Type B pancreatic cell (in vitro differentiated cells): ENCODE measurements at regions not wholly inside any gene's neighbourhood (a gene's known extent, or its start where the extent isn't known, plus 50 kb on each side); places are given as distances from the start of the nearest gene placed in this dataset.

Experiments
- DNase-seq: peaks from one replicate; pipeline ENCODE4 v3.0.0; 2021; ENCODE audit warnings: mixed read lengths; ENCODE audit not compliant: unreplicated experiment; ENCODE audit errors: extremely low spot score
- H3K27ac Mint-ChIP-seq: 2 replicates; pipeline ENCODE4 v1.8.0; 2021; ENCODE audit warnings: mild to moderate bottlenecking, mixed read lengths
- H3K27me3 Mint-ChIP-seq: 2 replicates; pipeline ENCODE4 v1.8.0; 2021; ENCODE audit warnings: mixed read lengths
- H3K36me3 Mint-ChIP-seq: 2 replicates; pipeline ENCODE4 v1.8.0; 2021; ENCODE audit warnings: mixed read lengths
- H3K4me1 Mint-ChIP-seq: one replicate; pipeline ENCODE4 v1.8.0; 2021; ENCODE audit warnings: mixed read lengths; ENCODE audit not compliant: unreplicated experiment
- H3K4me3 Mint-ChIP-seq: 2 replicates; pipeline ENCODE4 v1.8.0; 2021; ENCODE audit warnings: mild to moderate bottlenecking, mixed read lengths
- H3K9me3 Mint-ChIP-seq: 2 replicates; pipeline ENCODE4 v1.8.0; 2021; ENCODE audit warnings: mixed read lengths
- TF ChIP-seq, protein P1 (sequence below): fragments of 200-600 bp; sonication (generic); conservative IDR thresholded peaks from 2 replicates; pipeline ENCODE4 v1.5.0; 2021; ENCODE audit warnings: antibody characterized with exemption, mild to moderate bottlenecking

DNA sequence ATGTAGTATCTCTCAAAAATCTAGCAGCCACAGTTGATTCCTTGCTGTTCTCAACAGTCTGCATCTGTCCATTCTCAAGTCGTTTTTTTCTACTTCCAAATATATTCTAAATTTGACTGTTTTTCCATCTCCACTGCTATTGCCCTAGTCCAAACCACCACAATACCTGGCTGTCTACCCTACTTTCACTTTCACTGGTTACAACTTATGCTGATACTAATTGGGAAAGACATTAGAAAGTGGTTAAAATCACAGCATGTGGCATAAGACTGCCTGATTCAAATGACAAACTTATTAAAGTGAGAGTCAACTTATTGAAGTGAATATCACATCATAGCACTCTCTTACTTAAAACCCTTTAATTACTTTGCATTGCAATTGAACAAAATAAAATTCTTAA, 72.6 kb downstream of the CHST2 start:
- H3K27me3 Mint-ChIP-seq, result peaks cover 4% of the 10 kb centered on the region
- H3K9me3 Mint-ChIP-seq, result no peaks in the 10 kb centered on the region
- H3K4me3 Mint-ChIP-seq, result no peak overlapping the region
- H3K36me3 Mint-ChIP-seq, result no peaks in the 10 kb centered on the region
- DNase-seq, result no peak
- H3K4me1 Mint-ChIP-seq, result no peaks in the 10 kb centered on the region
- H3K27ac Mint-ChIP-seq, result no peak overlapping the region
- TF ChIP-seq, protein P1, sequence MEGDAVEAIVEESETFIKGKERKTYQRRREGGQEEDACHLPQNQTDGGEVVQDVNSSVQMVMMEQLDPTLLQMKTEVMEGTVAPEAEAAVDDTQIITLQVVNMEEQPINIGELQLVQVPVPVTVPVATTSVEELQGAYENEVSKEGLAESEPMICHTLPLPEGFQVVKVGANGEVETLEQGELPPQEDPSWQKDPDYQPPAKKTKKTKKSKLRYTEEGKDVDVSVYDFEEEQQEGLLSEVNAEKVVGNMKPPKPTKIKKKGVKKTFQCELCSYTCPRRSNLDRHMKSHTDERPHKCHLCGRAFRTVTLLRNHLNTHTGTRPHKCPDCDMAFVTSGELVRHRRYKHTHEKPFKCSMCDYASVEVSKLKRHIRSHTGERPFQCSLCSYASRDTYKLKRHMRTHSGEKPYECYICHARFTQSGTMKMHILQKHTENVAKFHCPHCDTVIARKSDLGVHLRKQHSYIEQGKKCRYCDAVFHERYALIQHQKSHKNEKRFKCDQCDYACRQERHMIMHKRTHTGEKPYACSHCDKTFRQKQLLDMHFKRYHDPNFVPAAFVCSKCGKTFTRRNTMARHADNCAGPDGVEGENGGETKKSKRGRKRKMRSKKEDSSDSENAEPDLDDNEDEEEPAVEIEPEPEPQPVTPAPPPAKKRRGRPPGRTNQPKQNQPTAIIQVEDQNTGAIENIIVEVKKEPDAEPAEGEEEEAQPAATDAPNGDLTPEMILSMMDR, result no peak

DNA sequence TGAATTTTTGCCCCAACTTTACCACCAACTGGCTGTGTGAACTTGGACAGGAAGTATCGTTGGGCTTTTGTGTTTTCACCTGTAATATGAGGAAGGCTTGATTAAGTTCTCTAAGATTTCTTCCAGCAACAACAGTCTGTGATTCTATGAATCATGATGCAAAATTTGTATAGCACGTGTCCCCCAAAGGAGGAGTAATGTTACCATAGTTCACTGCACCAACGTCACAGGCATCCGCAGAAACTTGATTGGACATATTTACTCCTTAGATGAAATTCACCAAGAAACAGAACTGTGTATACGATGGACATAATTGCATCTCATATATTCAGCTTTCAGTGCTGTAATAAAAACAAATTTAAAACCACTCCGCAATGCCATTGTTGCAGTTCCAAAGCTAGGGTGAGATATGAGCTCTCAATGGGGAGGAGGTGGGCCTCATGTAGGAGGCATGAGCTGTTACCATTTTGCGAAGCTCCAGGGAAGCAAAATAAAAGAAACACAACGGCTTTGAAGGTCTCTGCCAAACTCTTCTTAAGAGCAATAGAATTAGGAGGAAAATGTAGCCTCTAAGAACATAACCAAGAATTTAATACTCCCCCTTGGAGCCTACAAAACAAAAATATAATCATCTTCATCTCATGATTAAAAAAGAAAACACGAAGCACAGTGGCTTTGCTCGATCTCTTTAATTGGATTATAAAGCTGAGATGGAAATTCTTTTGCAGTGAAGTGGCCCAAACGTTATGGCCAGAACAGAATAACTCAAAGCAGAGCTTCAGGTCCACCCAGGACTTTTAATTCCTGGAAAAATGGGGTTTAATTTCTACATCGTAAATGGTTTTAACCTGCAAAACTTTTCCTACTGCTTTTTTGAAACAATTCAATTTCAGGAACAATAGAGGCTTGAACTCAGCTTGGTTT, 80.7 kb downstream of the CHST2 start:
- Mint-ChIP-seq H3K27ac (no peak overlapping the region), H3K4me1 (peaks cover 20% of the 10 kb centered on the region), H3K9me3 (no peaks in the 10 kb centered on the region), H3K4me3 (no peak overlapping the region), H3K27me3 (peaks cover 4% of the 10 kb centered on the region), H3K36me3 (no peaks in the 10 kb centered on the region)
- TF ChIP-seq, protein P1, result no peak
- no peak for DNase-seq

DNA sequence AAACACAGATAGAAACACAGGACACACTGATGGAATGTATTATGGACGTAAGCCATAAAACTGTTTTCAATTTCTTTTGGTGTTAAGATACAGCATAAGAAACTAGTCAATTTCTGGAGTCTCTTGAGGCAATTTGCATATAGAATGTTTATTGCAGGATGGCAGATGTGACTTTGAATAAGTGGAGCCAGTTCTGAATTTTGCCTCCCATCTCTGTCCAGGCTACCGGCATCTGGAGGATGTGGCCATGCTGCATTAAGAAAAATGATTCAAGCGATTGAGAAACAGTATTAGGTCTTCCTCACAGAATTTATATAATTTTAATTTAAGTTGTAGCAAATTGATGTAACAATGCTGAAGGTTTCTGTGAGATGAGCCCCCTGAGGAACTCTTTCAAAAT, 81.5 kb downstream of the CHST2 start:
- Mint-ChIP-seq H3K27me3 (peaks cover 4% of the 10 kb centered on the region), H3K4me1 (peaks cover 20% of the 10 kb centered on the region), H3K9me3 (no peaks in the 10 kb centered on the region), H3K36me3 (no peaks in the 10 kb centered on the region), H3K27ac (no peak overlapping the region), H3K4me3 (no peak overlapping the region)
- TF ChIP-seq, protein P1, result no peak
- no peak for DNase-seq

DNA sequence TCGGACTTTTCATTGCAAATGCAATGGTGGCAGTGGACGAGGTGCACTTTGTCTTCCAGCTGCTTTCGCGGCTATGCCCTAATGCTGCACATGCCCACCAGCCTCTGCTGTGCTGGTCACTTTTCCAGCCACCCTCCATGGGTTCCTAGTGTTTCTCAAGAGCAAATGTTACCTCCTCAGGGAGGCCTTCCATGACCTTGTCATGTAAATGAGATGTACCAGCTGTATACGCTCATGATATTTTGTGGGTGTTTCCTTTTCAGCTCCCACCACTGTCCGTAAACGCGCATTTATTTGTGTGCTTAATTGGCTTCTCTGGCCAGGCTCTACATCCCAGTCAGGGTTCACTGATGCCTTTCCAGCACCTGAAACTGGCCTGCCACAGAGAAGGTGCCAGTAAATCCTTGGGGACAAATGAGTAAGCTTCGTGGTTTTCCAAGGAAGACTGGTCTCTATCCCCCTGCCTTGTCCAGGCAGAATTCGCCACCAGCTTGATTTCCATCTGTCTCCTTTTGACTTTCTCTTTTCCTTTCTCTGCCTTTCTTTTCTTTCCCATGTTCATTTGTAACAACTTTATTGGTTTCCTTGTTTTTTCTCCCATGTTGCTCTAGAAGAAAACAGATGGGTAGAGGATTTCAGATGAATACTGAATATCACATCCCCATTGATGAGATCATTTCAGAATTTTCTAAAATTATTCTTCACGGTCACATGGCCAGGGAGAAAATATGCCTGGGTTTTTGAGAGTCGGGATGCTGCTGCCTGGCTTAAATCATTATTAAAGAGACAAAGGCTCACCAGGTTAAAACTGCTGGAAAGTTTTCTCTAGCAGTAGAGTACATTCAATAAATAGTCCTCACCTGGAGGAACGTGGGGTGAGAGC, 82.5 kb downstream of the CHST2 start:
- H3K4me1 Mint-ChIP-seq, result peaks cover 29% of the 10 kb centered on the region
- DNase-seq, result no peak
- H3K36me3 Mint-ChIP-seq, result no peaks in the 10 kb centered on the region
- TF ChIP-seq, protein P1, result no peak
- H3K27me3 Mint-ChIP-seq, result peaks cover 4% of the 10 kb centered on the region
- no peak overlapping the region for H3K27ac Mint-ChIP-seq
- no peak overlapping the region for H3K4me3 Mint-ChIP-seq
- no peaks in the 10 kb centered on the region for H3K9me3 Mint-ChIP-seq

DNA sequence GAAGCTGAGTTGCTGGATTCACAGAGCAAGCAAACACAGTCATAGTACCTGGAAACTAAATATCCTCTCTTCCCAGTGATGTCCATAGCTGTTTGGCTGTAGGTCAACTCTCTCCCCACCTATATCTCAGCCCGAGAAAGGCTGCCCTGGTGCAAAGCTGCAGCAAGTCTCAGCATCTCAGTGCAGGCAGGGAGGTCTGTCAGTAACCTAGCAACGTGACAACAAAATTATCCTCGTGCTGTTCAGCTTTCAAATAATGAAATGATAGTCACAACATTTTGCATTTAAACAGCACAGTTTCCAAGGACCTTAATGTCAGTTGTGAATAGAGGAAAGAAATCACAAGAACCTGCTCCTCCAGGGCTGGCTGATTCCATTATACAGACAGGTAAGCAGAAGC, 83.6 kb downstream of the CHST2 start:
- no peak overlapping the region for H3K4me3 Mint-ChIP-seq
- DNase-seq, result no peak
- peaks cover 33% of the 10 kb centered on the region for H3K4me1 Mint-ChIP-seq
- H3K27ac Mint-ChIP-seq, result no peak overlapping the region
- no peaks in the 10 kb centered on the region for H3K36me3 Mint-ChIP-seq
- peaks cover 4% of the 10 kb centered on the region for H3K27me3 Mint-ChIP-seq
- TF ChIP-seq, protein P1, result no peak
- H3K9me3 Mint-ChIP-seq, result no peaks in the 10 kb centered on the region
